ENCODE measurements at regions not wholly inside any gene's neighbourhood (a gene's known extent, or its start where the extent isn't known, plus 50 kb on each side); places are given as distances from the start of the nearest gene placed in this dataset.

DNA sequence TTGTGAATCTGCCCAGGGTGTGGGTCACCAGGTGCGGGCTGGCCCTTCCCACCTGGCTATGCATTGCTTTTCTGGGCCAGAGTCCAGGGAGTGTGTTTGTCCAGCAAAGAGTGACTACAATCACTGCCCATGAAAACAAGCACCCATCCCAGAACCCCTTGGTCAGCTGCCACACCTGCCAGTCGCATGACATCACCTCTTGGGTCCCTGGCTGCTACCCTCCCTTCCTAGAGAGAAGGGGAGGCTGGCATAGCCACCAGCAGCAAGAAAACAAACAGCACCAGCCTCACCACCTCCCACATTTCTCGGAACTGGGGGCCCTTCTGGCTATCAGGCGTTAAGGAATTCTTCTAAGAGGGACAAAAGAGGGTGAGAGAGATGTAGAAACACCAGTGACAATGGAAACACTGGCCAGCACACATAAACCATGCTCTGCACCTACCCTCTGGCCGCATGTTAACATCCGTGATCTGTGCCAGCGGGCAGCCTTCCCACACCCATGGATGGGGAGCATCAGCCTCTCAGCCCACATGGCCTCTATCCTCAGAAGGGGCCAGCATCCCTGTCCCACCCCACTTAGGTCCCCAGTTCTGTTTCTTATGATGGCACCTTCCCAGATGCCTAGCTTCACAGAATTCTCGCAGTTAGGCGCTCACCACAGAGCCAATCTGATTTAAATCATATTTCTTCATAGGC lies 109.7 kb upstream of the GLI2 start:
- Histone ChIP-seq H3K4me3 (no peak overlapping the region), H3K4me1 (no peaks in the 10 kb centered on the region), H3K36me3 (no peaks in the 10 kb centered on the region), H3K27ac (no peak overlapping the region), H3K27me3 (no peaks in the 10 kb centered on the region), H3K9me3 (no peaks in the 10 kb centered on the region)
- no peak for DNase-seq
- TF ChIP-seq, protein P1, sequence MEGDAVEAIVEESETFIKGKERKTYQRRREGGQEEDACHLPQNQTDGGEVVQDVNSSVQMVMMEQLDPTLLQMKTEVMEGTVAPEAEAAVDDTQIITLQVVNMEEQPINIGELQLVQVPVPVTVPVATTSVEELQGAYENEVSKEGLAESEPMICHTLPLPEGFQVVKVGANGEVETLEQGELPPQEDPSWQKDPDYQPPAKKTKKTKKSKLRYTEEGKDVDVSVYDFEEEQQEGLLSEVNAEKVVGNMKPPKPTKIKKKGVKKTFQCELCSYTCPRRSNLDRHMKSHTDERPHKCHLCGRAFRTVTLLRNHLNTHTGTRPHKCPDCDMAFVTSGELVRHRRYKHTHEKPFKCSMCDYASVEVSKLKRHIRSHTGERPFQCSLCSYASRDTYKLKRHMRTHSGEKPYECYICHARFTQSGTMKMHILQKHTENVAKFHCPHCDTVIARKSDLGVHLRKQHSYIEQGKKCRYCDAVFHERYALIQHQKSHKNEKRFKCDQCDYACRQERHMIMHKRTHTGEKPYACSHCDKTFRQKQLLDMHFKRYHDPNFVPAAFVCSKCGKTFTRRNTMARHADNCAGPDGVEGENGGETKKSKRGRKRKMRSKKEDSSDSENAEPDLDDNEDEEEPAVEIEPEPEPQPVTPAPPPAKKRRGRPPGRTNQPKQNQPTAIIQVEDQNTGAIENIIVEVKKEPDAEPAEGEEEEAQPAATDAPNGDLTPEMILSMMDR (IDR thresholded peaks at IDR 0.05 in 4 of 5, conservative IDR thresholded peaks at IDR 0.05 in 1 of 5), result no peak
- TF ChIP-seq POLR2A (IDR thresholded peaks at IDR 0.05), result no peak
- intact Hi-C loops (cut with DNase I; ENCODE audit: low total_unique reads) (no loop called here), in situ Hi-C loops (cut with MboI; ENCODE audit: low sequenced_read_pairs in 4 of 4) (no loop called here)
- no peak for ATAC-seq

DNA sequence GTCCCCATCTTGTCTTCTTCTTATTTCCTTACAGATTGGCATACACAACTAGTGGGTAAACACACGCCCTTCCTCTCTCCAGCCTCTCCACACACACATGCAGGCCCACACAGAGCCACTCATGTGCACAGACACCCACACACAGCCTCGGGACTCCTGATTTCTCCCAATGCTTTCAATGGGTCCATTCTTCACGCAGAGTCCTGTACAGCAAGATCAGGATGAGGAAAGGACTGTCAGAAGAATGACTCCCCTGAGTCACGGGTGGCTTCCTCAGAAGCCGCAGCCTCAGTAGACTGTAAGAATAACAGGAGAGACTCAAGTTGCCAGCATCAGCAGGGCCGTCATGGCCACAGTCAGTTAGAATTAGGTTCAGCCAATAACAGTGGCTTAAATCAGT lies 109.1 kb upstream of the GLI2 start:
- Histone ChIP-seq H3K27me3 (no peaks in the 10 kb centered on the region), H3K27ac (no peak overlapping the region), H3K4me1 (no peaks in the 10 kb centered on the region), H3K9me3 (no peaks in the 10 kb centered on the region), H3K36me3 (no peaks in the 10 kb centered on the region), H3K4me3 (no peak overlapping the region)
- TF ChIP-seq, protein P1 (IDR thresholded peaks at IDR 0.05 in 4 of 5, conservative IDR thresholded peaks at IDR 0.05 in 1 of 5), result no peak
- no peak for TF ChIP-seq POLR2A (IDR thresholded peaks at IDR 0.05)
- in situ Hi-C loops (cut with MboI; ENCODE audit: low sequenced_read_pairs in 4 of 4), result no loop called here
- ATAC-seq, result no peak
- DNase-seq, result no peak
- intact Hi-C loops (cut with DNase I; ENCODE audit: low total_unique reads), result no loop called here

DNA sequence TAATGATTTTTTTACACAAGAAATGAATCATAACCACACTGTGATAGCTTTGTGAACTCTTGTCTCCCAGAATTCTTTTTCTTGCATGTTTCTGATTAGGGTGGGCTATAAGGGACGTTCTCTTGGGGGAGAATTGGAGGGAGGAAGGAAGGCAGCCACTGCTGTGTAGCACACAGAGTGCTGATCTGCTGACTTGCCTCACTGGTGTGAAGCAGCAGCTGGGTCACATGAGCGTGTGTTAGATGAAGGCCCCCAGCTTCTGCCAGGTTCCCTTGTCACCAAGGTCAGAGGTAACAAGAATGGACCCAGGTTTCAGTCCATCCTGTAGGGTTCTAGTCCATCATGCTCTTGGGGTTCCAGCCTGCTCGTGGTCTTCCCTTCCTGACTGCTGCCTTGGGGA lies 107.4 kb upstream of the GLI2 start:
- ATAC-seq, result no peak
- in situ Hi-C loops (cut with MboI; ENCODE audit: low sequenced_read_pairs in 4 of 4), result no loop called here

DNA sequence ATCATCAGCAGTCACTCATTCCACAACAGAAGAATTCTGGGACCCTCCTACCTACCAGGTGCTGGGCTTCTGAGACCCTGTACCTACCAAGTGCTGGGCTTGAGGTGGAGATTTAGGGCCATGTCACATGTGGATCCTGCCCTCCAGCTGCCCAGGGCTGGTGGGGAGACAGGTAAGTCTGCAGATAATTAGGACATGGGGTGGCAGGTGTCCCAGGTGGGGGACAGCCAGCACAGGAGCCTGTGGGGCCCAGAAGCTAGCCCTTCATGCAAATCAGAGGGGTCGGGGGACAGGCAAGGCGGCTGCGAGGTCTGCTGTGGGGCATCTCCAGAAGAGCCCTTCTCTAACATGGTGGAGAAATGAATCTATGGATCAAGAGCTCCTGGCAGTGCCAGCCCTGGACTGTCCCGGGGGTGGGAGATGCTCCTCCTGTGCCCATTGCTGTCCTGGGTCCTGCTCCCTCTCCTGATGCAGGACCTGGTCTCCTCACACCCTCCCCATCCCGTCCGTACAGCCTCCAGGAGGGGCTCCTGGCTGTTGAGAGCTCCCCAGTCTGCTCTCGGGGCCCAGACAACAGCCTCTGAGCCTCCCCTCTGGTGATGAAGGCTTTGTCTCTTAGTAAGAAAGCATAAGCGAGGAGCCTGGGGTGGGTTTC lies 106.3 kb upstream of the GLI2 start:
- DNase-seq (no peak), ATAC-seq (no peak)
- intact Hi-C loops (cut with DNase I; ENCODE audit: low total_unique reads) (no loop called here), in situ Hi-C loops (cut with MboI; ENCODE audit: low sequenced_read_pairs in 4 of 4) (no loop called here)
- H3K4me3 ChIP-seq, result no peak overlapping the region
- no peaks in the 10 kb centered on the region for H3K36me3 ChIP-seq
- TF ChIP-seq, protein P1 (IDR thresholded peaks at IDR 0.05 in 4 of 5, conservative IDR thresholded peaks at IDR 0.05 in 1 of 5), result no peak
- no peak for TF ChIP-seq POLR2A (IDR thresholded peaks at IDR 0.05)
- H3K9me3 ChIP-seq, result no peaks in the 10 kb centered on the region
- H3K27ac ChIP-seq, result no peak overlapping the region
- H3K27me3 ChIP-seq, result no peaks in the 10 kb centered on the region
- no peaks in the 10 kb centered on the region for H3K4me1 ChIP-seq

More for the DNA sequence above, 107.4 kb upstream of the GLI2 start:
- H3K4me3 ChIP-seq, result no peak overlapping the region
- H3K9me3 ChIP-seq, result no peaks in the 10 kb centered on the region
- H3K4me1 ChIP-seq, result no peaks in the 10 kb centered on the region
- intact Hi-C loops (cut with DNase I; ENCODE audit: low total_unique reads), result no loop called here
- TF ChIP-seq, protein P1 (IDR thresholded peaks at IDR 0.05 in 4 of 5, conservative IDR thresholded peaks at IDR 0.05 in 1 of 5), result no peak
- TF ChIP-seq POLR2A (IDR thresholded peaks at IDR 0.05), result no peak
- no peaks in the 10 kb centered on the region for H3K27me3 ChIP-seq
- DNase-seq, result no peak
- no peaks in the 10 kb centered on the region for H3K36me3 ChIP-seq
- no peak overlapping the region for H3K27ac ChIP-seq
